ENCODE measurements at regions not wholly inside any gene's neighbourhood (a gene's known extent, or its start where the extent isn't known, plus 50 kb on each side); places are given as distances from the start of the nearest gene placed in this dataset.
"Not testable (repeated sequence)": the region's sequence is repeated elsewhere in the genome, so short reads cannot be mapped to it uniquely, and the experiment has no call there.

DNA sequence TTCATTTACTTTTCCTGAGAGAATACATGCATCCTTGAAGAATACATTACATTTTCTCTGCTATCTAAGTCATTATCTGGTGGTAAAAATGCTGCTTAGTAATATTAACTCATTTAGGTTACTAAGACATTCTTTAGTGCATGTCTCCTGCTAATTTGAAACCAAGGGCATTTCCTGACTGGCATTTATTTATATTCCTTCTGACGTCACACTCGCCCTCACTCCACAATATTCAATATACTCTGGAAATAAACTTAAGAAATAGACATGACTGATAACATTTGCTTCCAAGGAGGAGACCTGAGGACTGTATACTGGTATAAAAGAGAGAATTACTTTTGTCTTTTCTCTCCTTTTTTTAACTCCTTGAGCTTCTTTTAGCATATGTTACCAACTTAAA lies 619.5 kb upstream of the SMIM31 start:
- no peaks in the 10 kb centered on the region for H3K36me3 Mint-ChIP-seq
- no peak overlapping the region for H3K27ac Mint-ChIP-seq
- no peak overlapping the region for H3K4me3 Mint-ChIP-seq
- H3K4me1 Mint-ChIP-seq = no peaks in the 10 kb centered on the region
- H3K9me3 Mint-ChIP-seq = no peaks in the 10 kb centered on the region
- no peaks in the 10 kb centered on the region for H3K27me3 Mint-ChIP-seq

DNA sequence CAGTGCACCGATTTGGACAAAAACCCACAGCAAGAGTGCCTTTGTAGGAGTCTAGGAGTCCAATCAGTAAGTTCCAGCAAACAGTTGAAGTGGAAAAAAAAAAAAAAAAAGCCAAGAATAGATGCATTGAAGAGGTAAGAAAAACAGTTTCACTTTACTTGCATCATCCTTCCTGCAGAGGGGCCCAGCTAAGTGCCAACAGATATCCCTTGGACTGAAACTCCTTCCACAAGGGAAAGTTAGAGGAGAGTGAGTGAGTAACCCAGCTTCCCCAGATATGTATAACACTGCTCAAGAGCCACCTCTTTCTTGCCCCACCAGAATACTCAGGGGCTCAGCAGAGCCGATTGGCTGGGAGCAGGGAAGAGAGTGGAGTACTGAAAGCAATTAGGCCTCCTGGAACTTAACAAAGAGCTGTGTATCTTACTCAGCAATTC lies 617.7 kb upstream of the SMIM31 start:
- H3K27ac Mint-ChIP-seq = no peak overlapping the region
- H3K36me3 Mint-ChIP-seq = no peaks in the 10 kb centered on the region
- no peaks in the 10 kb centered on the region for H3K4me1 Mint-ChIP-seq
- H3K4me3 Mint-ChIP-seq = no peak overlapping the region
- no peaks in the 10 kb centered on the region for H3K27me3 Mint-ChIP-seq
- peaks cover 6% of the 10 kb centered on the region for H3K9me3 Mint-ChIP-seq

DNA sequence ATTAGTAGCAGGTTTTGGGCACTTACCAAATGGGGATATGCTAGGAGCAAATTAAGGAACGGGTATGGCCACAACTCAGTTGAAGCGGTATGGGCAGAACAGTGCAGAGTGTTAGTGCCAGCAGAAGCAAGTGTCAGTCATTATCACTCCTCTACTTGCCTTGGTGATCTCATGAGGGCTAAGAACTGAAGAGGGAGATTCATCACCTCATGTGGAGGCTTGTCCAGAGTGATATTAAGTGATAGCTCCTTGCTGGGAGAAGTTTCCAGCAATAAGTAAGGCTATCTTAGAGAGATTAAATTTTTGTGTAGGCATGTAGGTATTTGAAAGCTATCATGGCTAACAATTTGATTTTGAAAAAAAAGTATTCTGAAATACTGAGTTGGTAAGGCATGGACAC lies 615.4 kb upstream of the SMIM31 start:
- H3K27ac Mint-ChIP-seq = no peak overlapping the region
- no peak overlapping the region for H3K4me3 Mint-ChIP-seq
- peaks cover 6% of the 10 kb centered on the region for H3K9me3 Mint-ChIP-seq
- no peaks in the 10 kb centered on the region for H3K4me1 Mint-ChIP-seq
- no peaks in the 10 kb centered on the region for H3K36me3 Mint-ChIP-seq
- no peaks in the 10 kb centered on the region for H3K27me3 Mint-ChIP-seq

DNA sequence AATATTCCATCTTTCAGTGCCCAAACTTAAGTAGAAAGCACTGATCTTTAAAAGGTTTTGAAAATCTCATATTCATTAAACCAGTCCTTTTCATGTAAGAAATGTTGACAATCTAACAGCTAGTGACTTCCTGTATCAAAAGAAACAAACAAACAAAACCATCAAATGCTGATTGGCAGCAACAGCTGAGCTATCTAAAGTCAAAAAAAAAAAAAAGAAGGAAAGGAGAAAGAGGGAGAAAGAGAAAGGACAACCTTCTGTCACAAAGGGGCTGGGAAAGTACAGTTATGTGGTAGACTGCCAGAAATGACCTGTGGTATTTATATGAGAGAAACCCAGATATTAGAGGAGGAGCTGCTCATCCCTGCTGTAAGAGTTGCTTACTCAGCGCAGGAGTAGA lies 614.6 kb upstream of the SMIM31 start:
- no peaks in the 10 kb centered on the region for H3K27me3 Mint-ChIP-seq

DNA sequence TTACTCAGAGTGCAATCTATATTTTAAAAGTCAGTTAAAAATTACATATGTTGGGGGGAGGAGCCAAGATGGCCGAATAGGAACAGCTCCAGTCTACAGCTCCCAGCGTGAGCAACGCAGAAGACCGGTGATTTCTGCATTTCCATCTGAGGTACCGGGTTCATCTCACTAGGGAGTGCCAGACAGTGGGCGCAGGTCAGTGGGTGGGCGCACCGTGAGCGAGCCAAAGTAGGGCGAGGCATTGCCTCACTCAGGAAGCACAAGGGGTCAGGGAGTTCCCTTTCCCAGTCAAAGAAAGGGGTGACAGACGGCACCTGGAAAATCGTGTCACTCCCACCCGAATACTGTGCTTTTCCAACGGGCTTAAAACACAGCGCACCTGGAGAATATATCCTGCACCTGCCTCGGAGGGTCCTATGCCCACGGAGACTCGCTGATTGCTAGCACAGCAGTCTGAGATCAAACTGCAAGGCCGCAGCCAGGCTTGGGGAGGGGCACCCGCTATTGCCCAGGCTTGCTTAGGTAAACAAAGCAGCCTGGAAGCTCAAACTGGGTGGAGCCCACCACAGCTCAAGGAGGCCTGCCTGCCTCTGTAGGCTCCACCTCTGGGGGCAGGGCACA lies 612.1 kb upstream of the SMIM31 start:
- H3K27ac Mint-ChIP-seq, H3K4me3 Mint-ChIP-seq, H3K36me3 Mint-ChIP-seq, H3K9me3 Mint-ChIP-seq, H3K4me1 Mint-ChIP-seq, H3K27me3 Mint-ChIP-seq: not testable (repeated sequence)

More for the DNA sequence above, 614.6 kb upstream of the SMIM31 start:
- Mint-ChIP-seq H3K36me3 (no peaks in the 10 kb centered on the region), H3K9me3 (peaks cover 6% of the 10 kb centered on the region), H3K4me3 (no peak overlapping the region), H3K27ac (no peak overlapping the region), H3K4me1 (no peaks in the 10 kb centered on the region)

DNA sequence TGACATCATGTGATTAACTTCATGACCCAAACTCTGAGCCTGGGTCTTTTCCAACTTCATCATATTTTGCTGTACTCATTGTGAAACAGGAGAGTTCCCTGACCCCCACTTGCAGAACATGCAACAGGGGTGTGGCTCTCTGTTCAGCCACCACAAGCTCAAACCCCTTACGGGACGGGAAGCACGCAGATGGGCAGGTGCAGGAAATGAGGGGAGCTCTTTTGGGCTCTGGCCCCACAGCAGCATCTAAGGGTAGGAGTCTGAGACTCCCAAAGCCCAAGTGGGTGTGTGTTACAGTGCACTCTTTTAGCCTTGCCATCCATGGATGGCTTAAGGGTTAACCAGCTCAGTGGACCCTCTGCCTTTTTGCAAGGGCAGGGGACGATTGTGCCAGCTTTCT lies 599.5 kb upstream of the SMIM31 start:
- Mint-ChIP-seq H3K9me3 (no peaks in the 10 kb centered on the region), H3K4me1 (no peaks in the 10 kb centered on the region), H3K27ac (no peak overlapping the region), H3K27me3 (no peaks in the 10 kb centered on the region), H3K4me3 (no peak overlapping the region), H3K36me3 (no peaks in the 10 kb centered on the region)

DNA sequence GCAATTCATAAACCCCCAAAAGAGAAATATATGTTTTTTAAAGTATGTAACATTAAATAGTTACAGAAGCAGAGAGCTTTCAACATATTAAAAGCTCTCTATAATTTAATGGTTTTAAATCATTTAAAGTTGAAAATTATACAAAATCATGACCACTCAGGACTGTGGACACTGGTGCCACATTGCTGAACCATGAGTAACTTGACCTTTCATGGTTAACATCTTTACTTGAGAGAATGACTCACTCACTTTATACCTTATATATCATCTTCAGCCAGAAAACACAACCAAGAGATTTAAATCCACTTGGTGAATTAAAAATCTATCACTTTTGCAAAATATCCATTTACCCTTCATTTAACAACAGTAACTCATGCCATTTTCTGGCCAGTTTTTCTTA lies 584.3 kb upstream of the SMIM31 start:
- Mint-ChIP-seq H3K4me1 (no peaks in the 10 kb centered on the region), H3K27me3 (no peaks in the 10 kb centered on the region), H3K27ac (no peak overlapping the region), H3K36me3 (no peaks in the 10 kb centered on the region), H3K4me3 (no peak overlapping the region), H3K9me3 (no peaks in the 10 kb centered on the region)

DNA sequence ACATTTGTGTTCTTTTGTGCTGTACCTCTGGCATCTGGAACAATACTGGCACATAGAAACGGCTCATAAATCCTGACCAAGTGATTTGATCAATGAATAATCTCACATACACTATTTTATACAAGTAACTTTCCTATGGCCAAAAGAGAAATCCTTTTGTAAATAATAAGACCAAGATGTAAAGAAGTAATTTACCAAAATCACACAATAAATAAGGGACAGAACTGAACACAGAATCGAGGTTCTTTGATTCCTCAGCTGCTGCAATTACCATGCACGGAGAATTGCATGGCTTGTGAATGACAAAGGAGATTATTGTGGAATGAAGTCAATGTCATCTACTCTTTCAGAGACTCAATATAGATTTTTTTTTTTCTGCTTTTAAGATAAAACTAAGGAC lies 576.8 kb upstream of the SMIM31 start:
- no peak overlapping the region for H3K4me3 Mint-ChIP-seq

DNA sequence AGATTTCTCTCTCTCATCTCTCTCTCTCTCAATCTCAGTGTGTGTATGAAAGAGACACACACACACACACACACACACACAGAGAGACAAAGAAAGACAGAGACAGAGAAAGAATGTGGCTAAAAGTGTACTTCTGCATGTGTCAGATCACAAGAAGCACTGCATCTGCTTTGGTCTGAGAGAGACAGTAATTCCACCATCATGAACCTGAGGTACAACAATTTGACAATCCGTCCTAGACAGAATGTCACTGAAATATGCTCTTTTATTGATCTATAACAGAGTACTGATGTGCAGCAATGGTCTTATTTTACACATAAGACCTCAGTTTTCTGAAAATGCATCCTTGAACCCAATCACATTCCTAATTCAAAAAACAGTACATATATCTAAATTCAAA lies 576.2 kb upstream of the SMIM31 start:
- no peaks in the 10 kb centered on the region for H3K4me1 Mint-ChIP-seq
- H3K36me3 Mint-ChIP-seq = no peaks in the 10 kb centered on the region
- H3K27me3 Mint-ChIP-seq = no peaks in the 10 kb centered on the region

More for the DNA sequence above, 576.8 kb upstream of the SMIM31 start:
- Mint-ChIP-seq H3K9me3 (no peaks in the 10 kb centered on the region), H3K27me3 (no peaks in the 10 kb centered on the region), H3K36me3 (no peaks in the 10 kb centered on the region), H3K27ac (no peak overlapping the region), H3K4me1 (no peaks in the 10 kb centered on the region)

DNA sequence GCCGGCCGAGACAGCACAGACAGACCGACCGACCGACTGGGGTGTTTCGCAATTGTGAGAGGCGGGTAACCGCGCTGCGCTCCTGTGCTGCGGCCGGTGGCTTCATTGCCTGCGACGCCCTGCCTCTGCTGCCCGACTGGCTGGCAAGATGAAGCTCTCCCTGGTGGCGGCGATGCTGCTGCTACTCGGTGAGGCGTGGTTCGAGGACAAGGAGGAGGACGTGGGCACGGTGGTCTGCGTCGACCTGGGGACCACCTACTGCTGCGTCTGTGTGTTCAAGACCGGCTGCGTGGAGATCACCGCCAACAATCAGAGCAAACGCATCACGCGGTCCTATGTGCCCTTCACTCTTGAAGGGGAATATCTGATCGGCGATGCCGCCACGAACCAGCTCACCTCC lies 565.7 kb upstream of the SMIM31 start:
- H3K4me3 Mint-ChIP-seq = no peak overlapping the region
- H3K36me3 Mint-ChIP-seq = no peaks in the 10 kb centered on the region
- H3K9me3 Mint-ChIP-seq = no peaks in the 10 kb centered on the region
- no peaks in the 10 kb centered on the region for H3K4me1 Mint-ChIP-seq
- no peak overlapping the region for H3K27ac Mint-ChIP-seq
- no peaks in the 10 kb centered on the region for H3K27me3 Mint-ChIP-seq

More for the DNA sequence above, 576.2 kb upstream of the SMIM31 start:
- Mint-ChIP-seq H3K9me3 (no peaks in the 10 kb centered on the region), H3K27ac (no peak overlapping the region), H3K4me3 (no peak overlapping the region)

DNA sequence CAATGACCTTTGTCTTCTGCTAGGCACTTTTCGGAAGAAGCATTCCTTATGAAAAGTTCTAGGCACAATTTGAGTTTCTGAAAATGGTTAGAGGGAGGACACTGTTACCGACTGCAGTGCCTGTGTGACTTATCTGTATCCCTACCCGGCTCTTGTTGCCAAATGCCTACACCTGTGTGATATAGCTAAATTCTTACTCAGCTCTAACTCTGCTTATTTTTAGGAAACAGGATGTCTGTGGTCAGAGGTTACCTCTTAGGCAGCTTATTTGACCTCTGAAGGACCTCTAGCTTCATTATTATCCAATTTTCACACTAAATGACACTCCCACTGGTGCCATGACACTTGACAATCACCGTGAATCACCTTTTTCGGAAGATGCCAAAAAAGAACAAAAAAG lies 561.1 kb upstream of the SMIM31 start:
- H3K4me3 Mint-ChIP-seq = no peak overlapping the region
- no peaks in the 10 kb centered on the region for H3K36me3 Mint-ChIP-seq
- H3K9me3 Mint-ChIP-seq = no peaks in the 10 kb centered on the region
- H3K27ac Mint-ChIP-seq = no peak overlapping the region
- H3K4me1 Mint-ChIP-seq = no peaks in the 10 kb centered on the region
- H3K27me3 Mint-ChIP-seq = no peaks in the 10 kb centered on the region

DNA sequence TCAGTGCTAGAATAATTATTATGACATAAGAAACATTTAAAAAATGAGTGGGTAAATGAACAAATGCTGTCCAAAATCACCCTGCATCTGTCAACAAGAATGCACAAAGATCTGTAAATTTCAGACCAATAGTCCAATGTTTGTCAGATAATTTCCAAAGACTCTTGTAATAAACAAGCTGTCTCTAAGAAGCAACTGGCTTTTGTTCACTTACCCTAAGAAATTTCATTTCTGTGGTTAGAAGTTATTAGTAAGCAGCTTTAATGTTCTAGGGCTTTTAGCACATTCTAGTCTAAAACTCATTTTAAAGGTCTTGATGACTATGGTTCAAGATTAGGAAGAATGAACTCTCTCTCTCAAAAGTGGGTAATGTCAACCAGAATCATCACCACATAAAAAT lies 560.3 kb upstream of the SMIM31 start:
- Mint-ChIP-seq H3K9me3 (no peaks in the 10 kb centered on the region), H3K27me3 (no peaks in the 10 kb centered on the region), H3K4me3 (no peak overlapping the region), H3K36me3 (no peaks in the 10 kb centered on the region), H3K27ac (no peak overlapping the region), H3K4me1 (no peaks in the 10 kb centered on the region)

DNA sequence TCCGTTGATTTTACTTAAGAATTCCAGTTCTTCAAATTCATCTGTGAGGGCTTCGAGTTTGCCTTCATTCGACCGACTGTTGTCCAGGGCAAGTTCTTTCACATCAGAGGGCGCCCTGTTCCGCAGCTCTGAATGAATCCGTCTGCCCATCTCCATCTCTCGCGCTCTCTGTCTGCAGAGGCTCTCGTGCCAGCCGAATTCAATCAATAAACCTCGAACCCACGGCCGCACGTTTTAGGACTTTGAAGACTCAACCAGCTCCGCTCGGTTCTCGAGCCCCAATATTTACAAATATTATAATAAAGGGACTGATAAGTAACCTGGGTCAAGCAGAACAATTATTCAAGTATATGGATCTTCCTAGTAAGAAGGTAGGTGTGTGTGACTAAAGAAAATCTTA lies 556.4 kb upstream of the SMIM31 start:
- no peak overlapping the region for H3K4me3 Mint-ChIP-seq
- H3K27me3 Mint-ChIP-seq = peaks cover 3% of the 10 kb centered on the region
- H3K9me3 Mint-ChIP-seq = no peaks in the 10 kb centered on the region
- H3K36me3 Mint-ChIP-seq = no peaks in the 10 kb centered on the region
- H3K4me1 Mint-ChIP-seq = no peaks in the 10 kb centered on the region
- no peak overlapping the region for H3K27ac Mint-ChIP-seq

DNA sequence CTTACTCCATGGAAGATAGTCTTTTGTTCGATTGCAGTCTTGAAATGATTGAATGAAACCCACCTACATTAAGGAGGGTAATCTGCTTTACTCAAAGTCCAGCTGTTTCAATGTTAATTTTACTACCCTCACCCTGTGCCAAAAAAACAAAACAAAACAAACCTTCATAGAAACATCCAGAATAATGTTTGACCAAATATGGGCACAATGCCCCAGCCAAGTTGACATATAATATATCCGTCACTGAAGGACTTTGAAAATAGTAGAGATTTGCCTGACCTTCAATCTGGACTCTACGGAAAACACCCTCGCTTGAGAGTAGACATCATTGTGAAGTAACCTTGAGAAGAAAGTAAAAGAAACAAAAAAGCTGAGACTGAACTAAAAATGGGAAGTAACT lies 550.5 kb upstream of the SMIM31 start:
- no peaks in the 10 kb centered on the region for H3K9me3 Mint-ChIP-seq
- no peak overlapping the region for H3K4me3 Mint-ChIP-seq
- H3K36me3 Mint-ChIP-seq = no peaks in the 10 kb centered on the region
- no peaks in the 10 kb centered on the region for H3K4me1 Mint-ChIP-seq
- peaks cover 3% of the 10 kb centered on the region for H3K27me3 Mint-ChIP-seq
- no peak overlapping the region for H3K27ac Mint-ChIP-seq

DNA sequence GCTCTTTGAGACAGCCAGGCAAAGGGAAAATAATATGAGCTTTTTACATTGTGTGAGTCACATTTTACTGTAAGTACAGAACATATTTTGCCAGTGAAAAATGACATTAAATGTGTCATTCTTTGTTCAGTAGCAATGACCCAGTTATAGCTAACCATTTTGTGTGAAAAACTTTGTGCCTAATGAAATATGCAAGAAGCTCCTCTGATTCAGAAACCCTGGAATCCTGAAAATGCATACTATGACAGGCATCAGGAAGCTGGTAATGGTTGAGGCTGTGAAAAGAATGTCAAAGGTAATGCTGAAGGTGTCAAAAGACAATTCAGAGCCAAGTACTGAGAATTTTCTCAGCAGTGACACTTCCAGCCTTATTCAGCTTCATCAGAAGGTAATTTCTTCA lies 549.5 kb upstream of the SMIM31 start:
- Mint-ChIP-seq H3K9me3 (no peaks in the 10 kb centered on the region), H3K27me3 (peaks cover 3% of the 10 kb centered on the region), H3K4me3 (no peak overlapping the region), H3K36me3 (no peaks in the 10 kb centered on the region), H3K27ac (no peak overlapping the region), H3K4me1 (no peaks in the 10 kb centered on the region)

DNA sequence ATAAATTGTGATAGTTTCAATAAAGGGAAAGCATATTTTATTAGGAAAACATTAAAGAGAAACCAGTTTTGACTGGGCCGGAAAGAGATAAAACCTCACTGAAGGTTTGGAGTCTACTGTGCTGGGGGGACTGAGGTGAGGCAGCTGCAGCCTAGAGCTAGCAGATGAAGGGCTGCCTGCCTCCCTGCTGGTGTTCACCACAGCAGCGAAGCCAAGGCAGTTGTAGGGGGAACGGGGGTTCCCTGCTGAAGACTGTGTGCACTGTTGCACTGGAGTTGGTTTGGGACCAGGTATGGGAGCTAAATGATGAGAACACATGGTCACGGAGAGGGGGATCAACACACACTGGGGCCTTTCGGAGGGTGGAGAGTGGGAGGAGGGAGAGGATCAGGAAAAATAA lies 546.5 kb upstream of the SMIM31 start:
- Mint-ChIP-seq H3K27ac (no peak overlapping the region), H3K9me3 (no peaks in the 10 kb centered on the region), H3K4me1 (no peaks in the 10 kb centered on the region), H3K27me3 (no peaks in the 10 kb centered on the region), H3K4me3 (no peak overlapping the region), H3K36me3 (no peaks in the 10 kb centered on the region)

DNA sequence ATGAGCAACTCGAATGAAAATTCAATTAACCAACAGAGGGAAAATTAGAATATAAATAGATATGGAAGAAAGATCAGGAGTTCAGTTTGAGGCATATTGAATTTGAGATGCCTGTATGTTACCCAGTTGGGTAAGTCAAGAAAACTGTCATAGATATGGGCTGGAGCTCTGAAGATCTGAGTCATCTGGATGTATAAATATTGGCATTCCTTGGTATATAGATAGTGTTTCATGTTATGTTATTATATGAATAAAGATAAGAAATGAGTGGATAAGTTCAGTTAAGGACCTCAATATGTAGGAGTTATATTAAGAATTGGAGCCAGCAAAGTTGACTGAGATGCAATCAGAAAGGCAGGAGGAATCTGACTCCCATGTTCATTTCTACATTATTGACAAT lies 543.6 kb upstream of the SMIM31 start:
- Mint-ChIP-seq H3K27me3 (no peaks in the 10 kb centered on the region), H3K4me1 (no peaks in the 10 kb centered on the region), H3K36me3 (no peaks in the 10 kb centered on the region), H3K4me3 (no peak overlapping the region), H3K9me3 (no peaks in the 10 kb centered on the region), H3K27ac (no peak overlapping the region)

All from activated naive CD4-positive, alpha-beta T cell treated with anti-CD3 and anti-CD28 coated beads, Interleukin-2, amount 50 U/mL, for 24 hours (primary cell).